K562 (cell line): ENCODE measurements at regions not wholly inside any gene's neighbourhood (a gene's known extent, or its start where the extent isn't known, plus 50 kb on each side); places are given as distances from the start of the nearest gene placed in this dataset.

Source experiments
- EGR1 ChIP-seq: fragments of 450-650 bp; conservative IDR thresholded peaks from 2 replicates; pipeline ENCODE4 v1.6.1; 2017; ENCODE audit warnings: mild to moderate bottlenecking
- FOS ChIP-seq: IDR thresholded peaks from 3 replicates; pipeline ENCODE4 v1.6.1; 2011; ENCODE audit not compliant: insufficient read length; ENCODE audit errors: extremely low read depth
- HINFP ChIP-seq: fragments of 450-650 bp; conservative IDR thresholded peaks from 2 replicates; pipeline ENCODE4 v1.6.1; 2016; ENCODE audit warnings: missing genetic modification characterization, low read depth, mild to moderate bottlenecking, control low read depth, missing compliant biosample characterization
- MEIS2 ChIP-seq: fragments of 450-650 bp; IDR thresholded peaks from 2 replicates; pipeline ENCODE4 v1.6.1; 2014; ENCODE audit warnings: mild to moderate bottlenecking; ENCODE audit not compliant: partially characterized antibody
- MTA3 ChIP-seq: fragments of 450-650 bp; formaldehyde crosslinking; IDR thresholded peaks from 2 replicates; pipeline ENCODE4 v1.6.1; 2017; ENCODE audit warnings: mild to moderate bottlenecking, borderline replicate concordance
- NFATC3 ChIP-seq: fragments of 450-650 bp; IDR thresholded peaks from 2 replicates; pipeline ENCODE4 v1.6.1; 2017; ENCODE audit warnings: mild to moderate bottlenecking
- NFIC ChIP-seq: fragments of 450-650 bp; IDR thresholded peaks from 2 replicates; pipeline ENCODE4 v1.6.1; 2017; ENCODE audit warnings: mild to moderate bottlenecking, inconsistent platforms
- NRF1 ChIP-seq, 2 experiments: fragments of 450-650 bp; IDR thresholded peaks in 1 of 2; conservative IDR thresholded peaks in 1 of 2; 2 replicates each; pipeline ENCODE4 v1.6.1; 2014; ENCODE audit warnings: mild to moderate bottlenecking in 2 of 2
- PPARD ChIP-seq: fragments of 250-450 bp; sonication (Bioruptor Pico); IDR thresholded peaks from 2 replicates; pipeline ENCODE4 v1.8.0; 2022; ENCODE audit warnings: inconsistent platforms, mild to moderate bottlenecking, moderate library complexity
- RBM14 ChIP-seq: fragments of 200-400 bp; formaldehyde crosslinking; IDR thresholded peaks from 2 replicates; pipeline ENCODE4 v1.6.1; 2018; ENCODE audit warnings: low read depth, mild to moderate bottlenecking, low read length, moderate library complexity, borderline replicate concordance; ENCODE audit not compliant: insufficient read depth
- TCF3 ChIP-seq: sonication (generic); formaldehyde crosslinking; IDR thresholded peaks from 2 replicates; pipeline ENCODE4 v1.4.0; 2020; ENCODE audit warnings: mild to moderate bottlenecking, missing genetic modification reagents
- YY1 ChIP-seq, 3 experiments: IDR thresholded peaks; 2 replicates each; pipeline ENCODE4 v1.6.1; 2011; ENCODE audit warnings: low read length in 2 of 3, mild to moderate bottlenecking in 2 of 3, moderate library complexity in 2 of 3, borderline replicate concordance in 1 of 3, control low read depth in 1 of 3, low read depth in 1 of 3; ENCODE audit not compliant: insufficient read depth in 3 of 3, insufficient replicate concordance in 2 of 3, control insufficient read depth in 1 of 3, insufficient read length in 1 of 3; ENCODE audit errors: extremely low read depth in 1 of 3
- ZNF311 ChIP-seq: fragments of 250-450 bp; sonication (Bioruptor Pico); IDR thresholded peaks from 2 replicates; pipeline ENCODE4 v1.4.0; 2020; ENCODE audit warnings: mild to moderate bottlenecking, moderate library complexity
- TF ChIP-seq, protein P1 (sequence below): fragments of 450-650 bp; IDR thresholded peaks from 2 replicates; pipeline ENCODE4 v1.6.1; 2016; ENCODE audit warnings: mild to moderate bottlenecking, moderate library complexity

GRCh38 chr9:129436751-129437625 is 183.9 kb downstream of the C9orf50 start (continued):
- TF ChIP-seq, protein P1, sequence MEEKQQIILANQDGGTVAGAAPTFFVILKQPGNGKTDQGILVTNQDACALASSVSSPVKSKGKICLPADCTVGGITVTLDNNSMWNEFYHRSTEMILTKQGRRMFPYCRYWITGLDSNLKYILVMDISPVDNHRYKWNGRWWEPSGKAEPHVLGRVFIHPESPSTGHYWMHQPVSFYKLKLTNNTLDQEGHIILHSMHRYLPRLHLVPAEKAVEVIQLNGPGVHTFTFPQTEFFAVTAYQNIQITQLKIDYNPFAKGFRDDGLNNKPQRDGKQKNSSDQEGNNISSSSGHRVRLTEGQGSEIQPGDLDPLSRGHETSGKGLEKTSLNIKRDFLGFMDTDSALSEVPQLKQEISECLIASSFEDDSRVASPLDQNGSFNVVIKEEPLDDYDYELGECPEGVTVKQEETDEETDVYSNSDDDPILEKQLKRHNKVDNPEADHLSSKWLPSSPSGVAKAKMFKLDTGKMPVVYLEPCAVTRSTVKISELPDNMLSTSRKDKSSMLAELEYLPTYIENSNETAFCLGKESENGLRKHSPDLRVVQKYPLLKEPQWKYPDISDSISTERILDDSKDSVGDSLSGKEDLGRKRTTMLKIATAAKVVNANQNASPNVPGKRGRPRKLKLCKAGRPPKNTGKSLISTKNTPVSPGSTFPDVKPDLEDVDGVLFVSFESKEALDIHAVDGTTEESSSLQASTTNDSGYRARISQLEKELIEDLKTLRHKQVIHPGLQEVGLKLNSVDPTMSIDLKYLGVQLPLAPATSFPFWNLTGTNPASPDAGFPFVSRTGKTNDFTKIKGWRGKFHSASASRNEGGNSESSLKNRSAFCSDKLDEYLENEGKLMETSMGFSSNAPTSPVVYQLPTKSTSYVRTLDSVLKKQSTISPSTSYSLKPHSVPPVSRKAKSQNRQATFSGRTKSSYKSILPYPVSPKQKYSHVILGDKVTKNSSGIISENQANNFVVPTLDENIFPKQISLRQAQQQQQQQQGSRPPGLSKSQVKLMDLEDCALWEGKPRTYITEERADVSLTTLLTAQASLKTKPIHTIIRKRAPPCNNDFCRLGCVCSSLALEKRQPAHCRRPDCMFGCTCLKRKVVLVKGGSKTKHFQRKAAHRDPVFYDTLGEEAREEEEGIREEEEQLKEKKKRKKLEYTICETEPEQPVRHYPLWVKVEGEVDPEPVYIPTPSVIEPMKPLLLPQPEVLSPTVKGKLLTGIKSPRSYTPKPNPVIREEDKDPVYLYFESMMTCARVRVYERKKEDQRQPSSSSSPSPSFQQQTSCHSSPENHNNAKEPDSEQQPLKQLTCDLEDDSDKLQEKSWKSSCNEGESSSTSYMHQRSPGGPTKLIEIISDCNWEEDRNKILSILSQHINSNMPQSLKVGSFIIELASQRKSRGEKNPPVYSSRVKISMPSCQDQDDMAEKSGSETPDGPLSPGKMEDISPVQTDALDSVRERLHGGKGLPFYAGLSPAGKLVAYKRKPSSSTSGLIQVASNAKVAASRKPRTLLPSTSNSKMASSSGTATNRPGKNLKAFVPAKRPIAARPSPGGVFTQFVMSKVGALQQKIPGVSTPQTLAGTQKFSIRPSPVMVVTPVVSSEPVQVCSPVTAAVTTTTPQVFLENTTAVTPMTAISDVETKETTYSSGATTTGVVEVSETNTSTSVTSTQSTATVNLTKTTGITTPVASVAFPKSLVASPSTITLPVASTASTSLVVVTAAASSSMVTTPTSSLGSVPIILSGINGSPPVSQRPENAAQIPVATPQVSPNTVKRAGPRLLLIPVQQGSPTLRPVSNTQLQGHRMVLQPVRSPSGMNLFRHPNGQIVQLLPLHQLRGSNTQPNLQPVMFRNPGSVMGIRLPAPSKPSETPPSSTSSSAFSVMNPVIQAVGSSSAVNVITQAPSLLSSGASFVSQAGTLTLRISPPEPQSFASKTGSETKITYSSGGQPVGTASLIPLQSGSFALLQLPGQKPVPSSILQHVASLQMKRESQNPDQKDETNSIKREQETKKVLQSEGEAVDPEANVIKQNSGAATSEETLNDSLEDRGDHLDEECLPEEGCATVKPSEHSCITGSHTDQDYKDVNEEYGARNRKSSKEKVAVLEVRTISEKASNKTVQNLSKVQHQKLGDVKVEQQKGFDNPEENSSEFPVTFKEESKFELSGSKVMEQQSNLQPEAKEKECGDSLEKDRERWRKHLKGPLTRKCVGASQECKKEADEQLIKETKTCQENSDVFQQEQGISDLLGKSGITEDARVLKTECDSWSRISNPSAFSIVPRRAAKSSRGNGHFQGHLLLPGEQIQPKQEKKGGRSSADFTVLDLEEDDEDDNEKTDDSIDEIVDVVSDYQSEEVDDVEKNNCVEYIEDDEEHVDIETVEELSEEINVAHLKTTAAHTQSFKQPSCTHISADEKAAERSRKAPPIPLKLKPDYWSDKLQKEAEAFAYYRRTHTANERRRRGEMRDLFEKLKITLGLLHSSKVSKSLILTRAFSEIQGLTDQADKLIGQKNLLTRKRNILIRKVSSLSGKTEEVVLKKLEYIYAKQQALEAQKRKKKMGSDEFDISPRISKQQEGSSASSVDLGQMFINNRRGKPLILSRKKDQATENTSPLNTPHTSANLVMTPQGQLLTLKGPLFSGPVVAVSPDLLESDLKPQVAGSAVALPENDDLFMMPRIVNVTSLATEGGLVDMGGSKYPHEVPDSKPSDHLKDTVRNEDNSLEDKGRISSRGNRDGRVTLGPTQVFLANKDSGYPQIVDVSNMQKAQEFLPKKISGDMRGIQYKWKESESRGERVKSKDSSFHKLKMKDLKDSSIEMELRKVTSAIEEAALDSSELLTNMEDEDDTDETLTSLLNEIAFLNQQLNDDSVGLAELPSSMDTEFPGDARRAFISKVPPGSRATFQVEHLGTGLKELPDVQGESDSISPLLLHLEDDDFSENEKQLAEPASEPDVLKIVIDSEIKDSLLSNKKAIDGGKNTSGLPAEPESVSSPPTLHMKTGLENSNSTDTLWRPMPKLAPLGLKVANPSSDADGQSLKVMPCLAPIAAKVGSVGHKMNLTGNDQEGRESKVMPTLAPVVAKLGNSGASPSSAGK, result peak; percentile 66
- TF ChIP-seq EGR1, result peak; percentile 78
- 0 out of 2 replicates have a peak, but pooled peaks have one; percentile 17 for TF ChIP-seq NFIC
- peak; percentile 51 for TF ChIP-seq MEIS2
- peak; percentile 54; the same call in 1 of the 2 replicates for TF ChIP-seq MTA3
- TF ChIP-seq RBM14, result no peak
- peak; percentile 95 for TF ChIP-seq NFATC3
- no peak for TF ChIP-seq FOS
- peak in 1 of 3 experiments; percentile 9 for TF ChIP-seq YY1 (IDR thresholded peaks at IDR 0.05; ENCODE audit: borderline replicate concordance in 1 of 3, control insufficient read depth in 1 of 3, extremely low read depth in 1 of 3, insufficient read depth in 3 of 3, insufficient read length in 1 of 3, insufficient replicate concordance in 2 of 3, low read depth in 1 of 3, low read length in 2 of 3)
- no peak for TF ChIP-seq HINFP
- 0 out of 2 replicates have a peak, but pooled peaks have one; percentile 14 for TF ChIP-seq TCF3
- TF ChIP-seq ZNF311 (CRISPR knock-in tag), result no peak
- TF ChIP-seq NRF1 (conservative IDR thresholded peaks at IDR 0.05 in 1 of 2, IDR thresholded peaks at IDR 0.05 in 1 of 2), result peak; percentile 85 to 87
- no peak for TF ChIP-seq PPARD
